Neural progenitor cell (in vitro differentiated cells): ENCODE measurements at regions not wholly inside any gene's neighbourhood (a gene's known extent, or its start where the extent isn't known, plus 50 kb on each side); places are given as distances from the start of the nearest gene placed in this dataset.

Source experiments
- EZH2 ChIP-seq: fragments of 200-600 bp; sonication (generic); IDR thresholded peaks from 2 replicates; pipeline ENCODE4 v1.6.1; 2017; ENCODE audit warnings: antibody characterized with exemption, mild to moderate bottlenecking, moderate library complexity
- EZH2phosphoT487 ChIP-seq: fragments of 200-600 bp; sonication (generic); IDR thresholded peaks from 2 replicates; pipeline ENCODE4 v1.6.1; 2017; ENCODE audit warnings: antibody characterized with exemption
- TF ChIP-seq, protein P1 (sequence below): fragments of 200-600 bp; sonication (generic); IDR thresholded peaks from 2 replicates; pipeline ENCODE4 v1.5.1; 2017; ENCODE audit warnings: antibody characterized with exemption, mild to moderate bottlenecking

DNA sequence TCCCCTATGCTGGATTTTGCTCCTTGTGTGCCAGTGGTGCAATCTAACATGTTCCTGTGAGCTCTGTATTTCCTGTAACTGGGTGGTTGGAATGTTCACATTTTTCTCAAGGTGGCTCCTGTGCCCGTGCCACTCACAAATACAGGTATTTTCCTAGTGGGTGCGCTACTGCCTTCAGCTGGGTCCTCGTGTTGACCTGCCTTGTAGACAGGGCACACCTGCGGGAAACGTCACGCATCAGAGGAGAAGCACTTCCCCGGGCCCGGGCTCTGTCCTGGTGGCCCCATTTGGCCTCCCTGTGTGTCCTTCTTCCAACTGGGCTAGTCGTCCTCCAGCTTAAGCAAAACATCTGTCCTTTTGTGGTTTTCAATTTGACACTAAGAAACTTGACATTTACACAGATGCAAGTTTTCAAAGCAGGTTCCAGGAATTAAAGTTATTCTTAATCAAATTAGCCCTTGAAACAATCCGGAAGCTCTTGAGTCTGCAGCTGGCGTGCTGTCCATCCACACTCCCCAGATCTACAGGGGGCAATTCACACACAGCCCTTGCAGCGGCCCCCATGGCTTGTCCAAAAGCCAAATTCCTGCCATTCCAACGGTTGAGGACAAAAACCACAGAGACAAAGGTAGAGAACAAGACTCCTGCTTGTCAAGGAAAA is 275.1 kb downstream of the CDC5L start:
- TF ChIP-seq, protein P1, sequence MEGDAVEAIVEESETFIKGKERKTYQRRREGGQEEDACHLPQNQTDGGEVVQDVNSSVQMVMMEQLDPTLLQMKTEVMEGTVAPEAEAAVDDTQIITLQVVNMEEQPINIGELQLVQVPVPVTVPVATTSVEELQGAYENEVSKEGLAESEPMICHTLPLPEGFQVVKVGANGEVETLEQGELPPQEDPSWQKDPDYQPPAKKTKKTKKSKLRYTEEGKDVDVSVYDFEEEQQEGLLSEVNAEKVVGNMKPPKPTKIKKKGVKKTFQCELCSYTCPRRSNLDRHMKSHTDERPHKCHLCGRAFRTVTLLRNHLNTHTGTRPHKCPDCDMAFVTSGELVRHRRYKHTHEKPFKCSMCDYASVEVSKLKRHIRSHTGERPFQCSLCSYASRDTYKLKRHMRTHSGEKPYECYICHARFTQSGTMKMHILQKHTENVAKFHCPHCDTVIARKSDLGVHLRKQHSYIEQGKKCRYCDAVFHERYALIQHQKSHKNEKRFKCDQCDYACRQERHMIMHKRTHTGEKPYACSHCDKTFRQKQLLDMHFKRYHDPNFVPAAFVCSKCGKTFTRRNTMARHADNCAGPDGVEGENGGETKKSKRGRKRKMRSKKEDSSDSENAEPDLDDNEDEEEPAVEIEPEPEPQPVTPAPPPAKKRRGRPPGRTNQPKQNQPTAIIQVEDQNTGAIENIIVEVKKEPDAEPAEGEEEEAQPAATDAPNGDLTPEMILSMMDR, result no peak
- TF ChIP-seq EZH2 (no peak), EZH2phosphoT487 (no peak)
